Fibroblast of pulmonary artery (primary cell): ENCODE measurements at regions not wholly inside any gene's neighbourhood (a gene's known extent, or its start where the extent isn't known, plus 50 kb on each side); places are given as distances from the start of the nearest gene placed in this dataset.
A peak's percentile ranks its signal among the peaks of the same experiment; 100 is the strongest.

Experiments
- DNase-seq: peaks from one replicate; pipeline ENCODE4 v3.0.0-alpha.2; 2010; ENCODE audit warnings: low read depth
- H3K4me3 ChIP-seq: replicated peaks from 2 replicates; pipeline ENCODE4 v1.5.1; 2011; ENCODE audit warnings: low read depth, mild to moderate bottlenecking, control low read depth, low read length, moderate library complexity
- CTCF ChIP-seq: IDR thresholded peaks from 2 replicates; pipeline ENCODE4 v1.5.1; 2011; ENCODE audit warnings: mild to moderate bottlenecking, control low read depth, low read length, inconsistent platforms; ENCODE audit errors: missing control alignments

GRCh38 chr10:90302758-90303481 lies 554.9 kb downstream of the HTR7 start:
- no peak for TF ChIP-seq CTCF
- DNase-seq = no peak
- H3K4me3 ChIP-seq = no peak overlapping the region

- DNase-seq = no peak
- H3K4me3 ChIP-seq = no peak overlapping the region
- no peak for TF ChIP-seq CTCF
Observed at GRCh38 chr10:90304533-90304932, 553.3 kb downstream of the HTR7 start.

GRCh38 chr10:90306187-90306586 lies 551.7 kb downstream of the HTR7 start:
- TF ChIP-seq CTCF = no peak
- DNase-seq = peak; percentile 90
- H3K4me3 ChIP-seq = no peak overlapping the region

- DNase-seq = peak; percentile 58
- H3K4me3 ChIP-seq = no peak overlapping the region
- no peak for TF ChIP-seq CTCF
Observed at GRCh38 chr10:90308223-90308622, 549.6 kb downstream of the HTR7 start.

- TF ChIP-seq CTCF = no peak
- DNase-seq = no peak
- no peak overlapping the region for H3K4me3 ChIP-seq
Observed at GRCh38 chr10:90313576-90314325, 544.1 kb downstream of the HTR7 start.

- H3K4me3 ChIP-seq = no peak overlapping the region
- no peak for DNase-seq
- TF ChIP-seq CTCF = no peak
Observed at GRCh38 chr10:90314718-90315117, 543.1 kb downstream of the HTR7 start.
